ENCODE measurements at regions not wholly inside any gene's neighbourhood (a gene's known extent, or its start where the extent isn't known, plus 50 kb on each side); places are given as distances from the start of the nearest gene placed in this dataset.
"Not testable (repeated sequence)": the region's sequence is repeated elsewhere in the genome, so short reads cannot be mapped to it uniquely, and the experiment has no call there.

DNA sequence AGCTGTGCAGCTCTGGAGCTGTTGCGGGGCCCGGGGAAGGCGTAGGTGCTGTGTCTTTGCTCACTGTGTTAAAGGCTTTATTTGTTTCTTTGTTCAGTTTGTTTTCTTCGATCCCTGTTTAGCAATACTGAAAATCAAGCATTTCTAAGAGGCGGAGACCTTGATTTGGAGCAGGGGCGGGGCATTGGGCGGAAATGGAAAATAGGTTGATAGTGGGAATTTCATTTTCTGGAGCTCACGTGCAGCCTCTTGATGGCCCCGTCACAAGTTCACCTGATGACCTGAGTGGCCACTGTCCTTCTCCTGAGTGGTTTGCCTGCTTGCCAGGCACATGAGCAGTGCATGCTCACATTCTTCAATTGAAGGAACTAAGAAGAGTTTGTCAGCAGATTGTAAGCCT lies 93.2 kb downstream of the POTEG start:
- not testable (repeated sequence) for TF ChIP-seq CEBPB (IDR thresholded peaks at IDR 0.05); CHD2 (IDR thresholded peaks at IDR 0.05; ENCODE audit: low read length, partially characterized antibody); POLR2A (IDR thresholded peaks at IDR 0.05; ENCODE audit: low read length); NR3C1 (IDR thresholded peaks at IDR 0.05); BHLHE40 (IDR thresholded peaks at IDR 0.05; ENCODE audit: low read depth, low read length); NPAS2 (CRISPR knock-in tag; IDR thresholded peaks at IDR 0.05; ENCODE audit: borderline replicate concordance)
- TF ChIP-seq, protein P1, sequence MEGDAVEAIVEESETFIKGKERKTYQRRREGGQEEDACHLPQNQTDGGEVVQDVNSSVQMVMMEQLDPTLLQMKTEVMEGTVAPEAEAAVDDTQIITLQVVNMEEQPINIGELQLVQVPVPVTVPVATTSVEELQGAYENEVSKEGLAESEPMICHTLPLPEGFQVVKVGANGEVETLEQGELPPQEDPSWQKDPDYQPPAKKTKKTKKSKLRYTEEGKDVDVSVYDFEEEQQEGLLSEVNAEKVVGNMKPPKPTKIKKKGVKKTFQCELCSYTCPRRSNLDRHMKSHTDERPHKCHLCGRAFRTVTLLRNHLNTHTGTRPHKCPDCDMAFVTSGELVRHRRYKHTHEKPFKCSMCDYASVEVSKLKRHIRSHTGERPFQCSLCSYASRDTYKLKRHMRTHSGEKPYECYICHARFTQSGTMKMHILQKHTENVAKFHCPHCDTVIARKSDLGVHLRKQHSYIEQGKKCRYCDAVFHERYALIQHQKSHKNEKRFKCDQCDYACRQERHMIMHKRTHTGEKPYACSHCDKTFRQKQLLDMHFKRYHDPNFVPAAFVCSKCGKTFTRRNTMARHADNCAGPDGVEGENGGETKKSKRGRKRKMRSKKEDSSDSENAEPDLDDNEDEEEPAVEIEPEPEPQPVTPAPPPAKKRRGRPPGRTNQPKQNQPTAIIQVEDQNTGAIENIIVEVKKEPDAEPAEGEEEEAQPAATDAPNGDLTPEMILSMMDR (IDR thresholded peaks at IDR 0.05), result not testable (repeated sequence)
- TF ChIP-seq, protein P2, sequence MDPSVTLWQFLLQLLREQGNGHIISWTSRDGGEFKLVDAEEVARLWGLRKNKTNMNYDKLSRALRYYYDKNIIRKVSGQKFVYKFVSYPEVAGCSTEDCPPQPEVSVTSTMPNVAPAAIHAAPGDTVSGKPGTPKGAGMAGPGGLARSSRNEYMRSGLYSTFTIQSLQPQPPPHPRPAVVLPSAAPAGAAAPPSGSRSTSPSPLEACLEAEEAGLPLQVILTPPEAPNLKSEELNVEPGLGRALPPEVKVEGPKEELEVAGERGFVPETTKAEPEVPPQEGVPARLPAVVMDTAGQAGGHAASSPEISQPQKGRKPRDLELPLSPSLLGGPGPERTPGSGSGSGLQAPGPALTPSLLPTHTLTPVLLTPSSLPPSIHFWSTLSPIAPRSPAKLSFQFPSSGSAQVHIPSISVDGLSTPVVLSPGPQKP (IDR thresholded peaks at IDR 0.05; ENCODE audit: low read depth, low read length), result not testable (repeated sequence)

Data from A549 (cell line).